GM12878 (cell line): ENCODE measurements at regions not wholly inside any gene's neighbourhood (a gene's known extent, or its start where the extent isn't known, plus 50 kb on each side); places are given as distances from the start of the nearest gene placed in this dataset.

Experiments used
- ATAC-seq: fragments of 200-7000 bp; cut with Tn5 transposase; 3 replicates; pipeline ENCODE4 v1.9.1; 2020; ENCODE audit warnings: mild to moderate bottlenecking, moderate library complexity
- BruUV-seq: library from RNA; stranded (reverse); fragments of 400-500 nt; replicated peaks from 2 replicates; lab custom pipeline; 2021; lab: Mats Ljungman, UMichigan
- CTCF ChIA-PET: fragments of 300-600 bp; sonication (Branson Sonifier 250); formaldehyde crosslinking; extraction: SDS; loops from one replicate; lab custom pipeline; 2021; ENCODE audit warnings: inconsistent platforms; lab: Yijun Ruan, JAX
- POLR2A ChIA-PET: fragments of 350-600 bp; formaldehyde crosslinking; extraction: SDS; loops from one replicate; lab custom pipeline; 2021; ENCODE audit warnings: inconsistent platforms; lab: Charles Lee
- RAD21 ChIA-PET: fragments of 300-600 bp; sonication (Branson Sonifier 250); formaldehyde crosslinking; loops from one replicate; lab custom pipeline; 2023; ENCODE audit warnings: antibody characterized with exemption; ENCODE audit not compliant: unreplicated experiment; lab: Charles Lee
- SMC1A ChIA-PET: fragments of 300-600 bp; sonication (Branson Sonifier 250); formaldehyde crosslinking; loops from one replicate; lab custom pipeline; 2023; ENCODE audit not compliant: unreplicated experiment, uncharacterized antibody; lab: Charles Lee
- DNase-seq: peaks from one replicate; pipeline ENCODE4 v3.0.0-alpha.2; 2011; ENCODE audit warnings: low read depth, low spot score
- FAIRE-seq: peaks from 3 replicates; lab custom pipeline; 2011; peaks lifted over from hg19 to GRCh38; lab: Jason Lieb, UNC
- H2AFZ ChIP-seq: 2 replicates; pipeline ENCODE4 v1.6.0; 2011; ENCODE audit warnings: low read depth, low read length, control low read depth; ENCODE audit not compliant: control insufficient read depth
- H3K27ac ChIP-seq: 2 replicates; pipeline ENCODE4 v1.5.1; 2011; ENCODE audit warnings: control low read depth; ENCODE audit not compliant: control insufficient read depth, insufficient read depth
- H3K27me3 ChIP-seq, 2 experiments: replicated peaks in 1 of 2; 2 replicates each; pipeline versions ENCODE4 v1.6.0 to v1.6.1; 2011; ENCODE audit warnings: low read length in 1 of 2; ENCODE audit not compliant: control insufficient read depth in 2 of 2, insufficient read depth in 2 of 2
- H3K36me3 ChIP-seq, 2 experiments: 2 replicates each; pipeline ENCODE4 v1.5.1; 2011; ENCODE audit warnings: low read length in 1 of 2; ENCODE audit not compliant: control insufficient read depth in 2 of 2, insufficient read depth in 2 of 2
- H3K4me1 ChIP-seq: 2 replicates; pipeline ENCODE4 v1.6.1; 2011; ENCODE audit warnings: mild to moderate bottlenecking, low read length, moderate library complexity, mixed read lengths; ENCODE audit not compliant: control insufficient read depth, insufficient read depth
- H3K4me2 ChIP-seq: 2 replicates; pipeline ENCODE4 v1.6.0; 2011; ENCODE audit warnings: control low read depth; ENCODE audit not compliant: control insufficient read depth, insufficient read depth
- H3K4me3 ChIP-seq: fragments of 200-600 bp; sonication (generic); 2 replicates; pipeline ENCODE4 v1.5.1; 2016
- H3K79me2 ChIP-seq: 2 replicates; pipeline ENCODE4 v1.6.0; 2011; ENCODE audit warnings: low read length; ENCODE audit not compliant: control insufficient read depth, insufficient read depth
- H3K9ac ChIP-seq: 2 replicates; pipeline ENCODE4 v1.8.0; 2011; ENCODE audit warnings: low read length, control low read depth, mixed read lengths; ENCODE audit not compliant: control insufficient read depth, insufficient read depth
- H3K9me3 ChIP-seq: replicated peaks from 3 replicates; pipeline ENCODE4 v1.5.1; 2011; ENCODE audit warnings: mild to moderate bottlenecking, low read length; ENCODE audit not compliant: control insufficient read depth, insufficient read depth
- H4K20me1 ChIP-seq: 2 replicates; pipeline ENCODE4 v1.6.0; 2011; ENCODE audit not compliant: control insufficient read depth, insufficient read depth
- GATAD2B ChIP-seq: fragments of 450-650 bp; conservative IDR thresholded peaks from 2 replicates; pipeline ENCODE4 v1.6.1; 2017; ENCODE audit warnings: low read depth, mild to moderate bottlenecking, moderate library complexity
- IKZF2 ChIP-seq, 2 experiments: fragments of 450-650 bp; IDR thresholded peaks; 2 replicates each; pipeline ENCODE4 v1.6.1; 2017; ENCODE audit warnings: mild to moderate bottlenecking in 2 of 2, moderate library complexity in 2 of 2
- JUND ChIP-seq: IDR thresholded peaks from 2 replicates; pipeline ENCODE4 v1.6.1; 2012; ENCODE audit warnings: low read depth, mild to moderate bottlenecking, low read length, improper control_type of control experiment, moderate library complexity
- NBN ChIP-seq: fragments of 450-650 bp; IDR thresholded peaks from 2 replicates; pipeline ENCODE4 v1.6.1; 2016
- NFYB ChIP-seq: IDR thresholded peaks from 2 replicates; pipeline ENCODE4 v1.6.1; 2011; ENCODE audit warnings: low read depth, mild to moderate bottlenecking, low read length, improper control_type of control experiment, moderate library complexity; ENCODE audit not compliant: insufficient read depth
- RBBP5 ChIP-seq: fragments of 200-600 bp; sonication (generic); conservative IDR thresholded peaks from 2 replicates; pipeline ENCODE4 v1.6.1; 2016
- RCOR1 ChIP-seq: conservative IDR thresholded peaks from 2 replicates; pipeline ENCODE4 v1.6.1; 2012; ENCODE audit warnings: low read depth, low read length, improper control_type of control experiment
- SMAD5 ChIP-seq: IDR thresholded peaks from 2 replicates; pipeline ENCODE4 v1.6.1; 2016; ENCODE audit warnings: antibody characterized with exemption, low read depth
- SREBF1 ChIP-seq: IDR thresholded peaks from 2 replicates; pipeline ENCODE4 v1.6.1; 2012; ENCODE audit warnings: mild to moderate bottlenecking, low read length
- STAT1 ChIP-seq: fragments of 450-650 bp; conservative IDR thresholded peaks from 2 replicates; pipeline ENCODE4 v1.6.1; 2014; ENCODE audit warnings: antibody characterized with exemption, mild to moderate bottlenecking
- WGBS: methylation state at CpG from one replicate; pipeline ENCODE4 v1.1.6; 2016; ENCODE audit warnings: low lambda C conversion rate; ENCODE audit not compliant: insufficient replicate concordance, insufficient coverage; ENCODE audit errors: missing lambda C conversion rate; 5-methylcytosine and 5-hydroxymethylcytosine counted together
- in situ Hi-C: fragments of 300-500 bp; cut with MboI; formaldehyde crosslinking; loops from 9 replicates; pipeline ENCODE4 v1.14.3; 2018; ENCODE audit warnings: mixed read lengths
- intact Hi-C: fragments of 100-400 bp; cut with micrococcal nuclease; formaldehyde crosslinking; loops from one replicate; pipeline ENCODE4 v1.14.2; 2022; ENCODE audit not compliant: unreplicated experiment
- TF ChIP-seq, protein P1 (sequence below): fragments of 450-650 bp; formaldehyde crosslinking; IDR thresholded peaks from 2 replicates; pipeline ENCODE4 v1.4.0; 2022; ENCODE audit warnings: mild to moderate bottlenecking, moderate library complexity

GRCh38 chr3:18890449-18890848, 257.9 kb upstream of the KCNH8 start:
- ChIA-PET CTCF (interaction anchor here (1.7 kb wide), 1 partner anchor 42 kb away, joined by 6 read pairs; no protein-coding TSS in a partner anchor), SMC1A (no interaction called here), POLR2A (no interaction called here), RAD21 (no interaction called here)
- DNase-seq: no peak
- H3K79me2 ChIP-seq: no peaks in the 10 kb centered on the region
- no peaks in the 10 kb centered on the region for H4K20me1 ChIP-seq
- TF ChIP-seq GATAD2B (no peak), STAT1 (no peak), IKZF2 (IDR thresholded peaks at IDR 0.05) (no peak)
- TF ChIP-seq, protein P1, sequence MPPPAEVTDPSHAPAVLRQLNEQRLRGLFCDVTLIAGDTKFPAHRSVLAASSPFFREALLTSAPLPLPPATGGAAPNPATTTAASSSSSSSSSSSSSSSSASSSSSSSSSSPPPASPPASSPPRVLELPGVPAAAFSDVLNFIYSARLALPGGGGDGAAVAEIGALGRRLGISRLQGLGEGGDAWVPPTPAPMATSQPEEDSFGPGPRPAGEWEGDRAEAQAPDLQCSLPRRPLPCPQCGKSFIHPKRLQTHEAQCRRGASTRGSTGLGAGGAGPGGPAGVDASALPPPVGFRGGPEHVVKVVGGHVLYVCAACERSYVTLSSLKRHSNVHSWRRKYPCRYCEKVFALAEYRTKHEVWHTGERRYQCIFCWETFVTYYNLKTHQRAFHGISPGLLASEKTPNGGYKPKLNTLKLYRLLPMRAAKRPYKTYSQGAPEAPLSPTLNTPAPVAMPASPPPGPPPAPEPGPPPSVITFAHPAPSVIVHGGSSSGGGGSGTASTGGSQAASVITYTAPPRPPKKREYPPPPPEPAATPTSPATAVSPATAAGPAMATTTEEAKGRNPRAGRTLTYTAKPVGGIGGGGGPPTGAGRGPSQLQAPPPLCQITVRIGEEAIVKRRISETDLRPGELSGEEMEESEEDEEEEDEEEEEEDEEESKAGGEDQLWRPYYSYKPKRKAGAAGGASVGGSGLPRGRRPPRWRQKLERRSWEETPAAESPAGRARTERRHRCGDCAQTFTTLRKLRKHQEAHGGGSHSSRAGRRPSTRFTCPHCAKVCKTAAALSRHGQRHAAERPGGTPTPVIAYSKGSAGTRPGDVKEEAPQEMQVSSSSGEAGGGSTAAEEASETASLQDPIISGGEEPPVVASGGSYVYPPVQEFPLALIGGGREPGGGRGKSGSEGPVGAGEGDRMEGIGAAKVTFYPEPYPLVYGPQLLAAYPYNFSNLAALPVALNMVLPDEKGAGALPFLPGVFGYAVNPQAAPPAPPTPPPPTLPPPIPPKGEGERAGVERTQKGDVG: no peak
- H3K4me2 ChIP-seq: no peak overlapping the region
- H3K9ac ChIP-seq: no peak overlapping the region
- no peak for FAIRE-seq
- H3K4me3 ChIP-seq: no peak overlapping the region
- in situ Hi-C loops: no loop called here
- no peak overlapping the region for H3K27ac ChIP-seq
- H3K27me3 ChIP-seq: no peaks in the 10 kb centered on the region; a peak in 1 of 4 replicates
- no peaks in the 10 kb centered on the region for H3K9me3 ChIP-seq
- no peak for ATAC-seq
- intact Hi-C loops: no loop called here
- no peaks in the 10 kb centered on the region for H3K36me3 ChIP-seq
- no TSS peak for BruUV-seq
- 0% methylated on average over 3 of the region's 3 CpGs for WGBS
- no peaks in the 10 kb centered on the region for H3K4me1 ChIP-seq
- no peak overlapping the region for H2AFZ ChIP-seq

GRCh38 chr3:18888819-18889218, 259.5 kb upstream of the KCNH8 start:
- intact Hi-C loops: no loop called here
- RAD21 ChIA-PET: interaction anchor here (0.6 kb wide), 1 partner anchor 15 kb away, joined by 3 read pairs; no protein-coding TSS in a partner anchor
- FAIRE-seq: no peak

More at GRCh38 chr3:18888819-18889218, 259.5 kb upstream of the KCNH8 start:
- H4K20me1 ChIP-seq: no peaks in the 10 kb centered on the region
- no peaks in the 10 kb centered on the region for H3K4me1 ChIP-seq
- ChIA-PET SMC1A (no interaction called here), POLR2A (no interaction called here), CTCF (interaction anchor here (0.7 to 1.0 kb wide), 2 partner anchors 14 to 21 kb away, joined by 3 read pairs; no protein-coding TSS in a partner anchor)
- no peak overlapping the region for H3K4me3 ChIP-seq
- in situ Hi-C loops: no loop called here
- H3K79me2 ChIP-seq: no peaks in the 10 kb centered on the region
- TF ChIP-seq NFYB (no peak), RCOR1 (no peak), JUND (no peak), SREBF1 (no peak), RBBP5 (no peak), NBN (no peak), SMAD5 (no peak)
- DNase-seq (no peak), ATAC-seq (no peak)
- no peak overlapping the region for H3K4me2 ChIP-seq
- no peaks in the 10 kb centered on the region for H3K36me3 ChIP-seq
- no peak overlapping the region for H3K27ac ChIP-seq
- WGBS: 4% methylated on average over 3 of the region's 3 CpGs
- H2AFZ ChIP-seq: no peak overlapping the region
- H3K9ac ChIP-seq: no peak overlapping the region
- BruUV-seq: no TSS peak
- no peaks in the 10 kb centered on the region for H3K9me3 ChIP-seq
- no peaks in the 10 kb centered on the region; a peak in 1 of 4 replicates for H3K27me3 ChIP-seq
